ENCODE measurements at regions not wholly inside any gene's neighbourhood (a gene's known extent, or its start where the extent isn't known, plus 50 kb on each side); places are given as distances from the start of the nearest gene placed in this dataset.
A peak's percentile ranks its signal among the peaks of the same experiment; 100 is the strongest.

DNA sequence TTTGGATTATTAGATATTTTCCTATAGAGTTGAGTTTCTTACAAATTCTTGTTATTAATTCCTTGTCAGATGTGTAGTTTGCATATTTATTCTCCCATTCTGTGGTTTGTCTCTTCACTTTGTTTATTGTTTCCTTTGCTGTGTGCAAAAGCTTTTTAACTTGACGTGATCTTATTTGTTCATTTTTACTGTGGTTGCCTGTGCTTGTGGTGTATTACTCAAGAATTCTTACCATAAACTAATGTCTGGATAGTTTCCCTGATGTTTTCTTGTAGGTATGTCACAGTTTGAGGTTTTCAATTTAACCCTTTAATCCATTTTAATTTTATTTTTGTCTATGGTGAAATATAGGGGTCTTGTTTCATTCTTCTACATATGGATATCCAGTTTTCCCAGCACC, 72.1 kb upstream of the LHX8 start:
- no peak for DNase-seq (ENCODE audit: low read depth)

DNA sequence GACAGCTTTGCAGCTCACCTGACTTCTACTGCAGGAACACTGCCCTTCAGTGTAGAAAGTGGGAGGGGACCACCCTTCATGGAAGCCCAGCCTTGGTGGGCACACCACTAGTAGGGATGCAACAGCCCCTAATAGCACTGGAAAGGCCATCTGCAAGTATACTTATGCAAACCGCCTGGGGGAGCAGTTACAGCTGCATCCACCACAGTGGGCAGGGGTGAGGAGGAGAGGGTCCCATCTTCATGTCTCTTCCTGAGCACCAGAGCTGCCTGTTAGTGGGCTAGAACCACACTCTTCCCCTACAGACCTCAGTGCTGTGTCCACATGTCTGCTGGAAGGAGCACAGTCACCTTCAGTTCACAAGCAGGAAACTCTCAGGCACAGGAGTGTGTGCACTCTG, 66.2 kb upstream of the LHX8 start:
- TF ChIP-seq, protein P1, sequence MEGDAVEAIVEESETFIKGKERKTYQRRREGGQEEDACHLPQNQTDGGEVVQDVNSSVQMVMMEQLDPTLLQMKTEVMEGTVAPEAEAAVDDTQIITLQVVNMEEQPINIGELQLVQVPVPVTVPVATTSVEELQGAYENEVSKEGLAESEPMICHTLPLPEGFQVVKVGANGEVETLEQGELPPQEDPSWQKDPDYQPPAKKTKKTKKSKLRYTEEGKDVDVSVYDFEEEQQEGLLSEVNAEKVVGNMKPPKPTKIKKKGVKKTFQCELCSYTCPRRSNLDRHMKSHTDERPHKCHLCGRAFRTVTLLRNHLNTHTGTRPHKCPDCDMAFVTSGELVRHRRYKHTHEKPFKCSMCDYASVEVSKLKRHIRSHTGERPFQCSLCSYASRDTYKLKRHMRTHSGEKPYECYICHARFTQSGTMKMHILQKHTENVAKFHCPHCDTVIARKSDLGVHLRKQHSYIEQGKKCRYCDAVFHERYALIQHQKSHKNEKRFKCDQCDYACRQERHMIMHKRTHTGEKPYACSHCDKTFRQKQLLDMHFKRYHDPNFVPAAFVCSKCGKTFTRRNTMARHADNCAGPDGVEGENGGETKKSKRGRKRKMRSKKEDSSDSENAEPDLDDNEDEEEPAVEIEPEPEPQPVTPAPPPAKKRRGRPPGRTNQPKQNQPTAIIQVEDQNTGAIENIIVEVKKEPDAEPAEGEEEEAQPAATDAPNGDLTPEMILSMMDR (conservative IDR thresholded peaks at IDR 0.05; ENCODE audit: low read depth, low read length), result no peak
- H3K4me3 ChIP-seq (ENCODE audit: low read depth, low read length), result no peak overlapping the region
- DNase-seq (ENCODE audit: low read depth), result no peak

More for the DNA sequence above, 72.1 kb upstream of the LHX8 start:
- TF ChIP-seq, protein P1 (conservative IDR thresholded peaks at IDR 0.05; ENCODE audit: low read depth, low read length), result no peak
- H3K4me3 ChIP-seq (ENCODE audit: low read depth, low read length), result no peak overlapping the region

DNA sequence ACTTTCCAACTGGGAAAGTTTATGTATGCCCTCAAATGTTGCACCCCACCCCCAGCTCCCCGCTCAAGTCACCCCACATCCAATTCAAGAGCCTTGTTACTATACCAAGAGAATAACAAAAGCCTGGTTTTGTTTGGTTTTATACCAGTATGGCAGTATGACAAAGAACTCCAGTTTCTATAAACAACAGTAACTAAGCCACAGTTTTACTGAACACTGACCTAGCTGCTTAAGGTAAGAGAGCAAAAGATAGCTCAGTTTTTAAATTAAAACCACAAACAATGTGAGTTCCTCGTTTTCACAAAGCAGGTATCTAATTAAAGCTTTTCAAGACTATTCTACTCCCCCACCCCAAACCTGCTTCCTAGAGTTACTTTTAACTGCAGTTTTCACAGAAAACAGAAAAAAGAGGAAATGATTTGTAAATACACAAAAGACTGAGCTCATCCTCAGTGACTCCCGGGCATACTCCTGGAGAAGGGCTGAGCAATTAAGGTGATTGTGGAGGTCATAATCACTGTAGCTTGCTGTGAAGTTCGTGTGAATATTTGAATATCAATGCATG, 59.3 kb upstream of the LHX8 start:
- H3K4me3 ChIP-seq (ENCODE audit: low read depth, low read length), result no peak overlapping the region
- no peak for DNase-seq (ENCODE audit: low read depth)
- TF ChIP-seq, protein P1 (conservative IDR thresholded peaks at IDR 0.05; ENCODE audit: low read depth, low read length), result no peak

DNA sequence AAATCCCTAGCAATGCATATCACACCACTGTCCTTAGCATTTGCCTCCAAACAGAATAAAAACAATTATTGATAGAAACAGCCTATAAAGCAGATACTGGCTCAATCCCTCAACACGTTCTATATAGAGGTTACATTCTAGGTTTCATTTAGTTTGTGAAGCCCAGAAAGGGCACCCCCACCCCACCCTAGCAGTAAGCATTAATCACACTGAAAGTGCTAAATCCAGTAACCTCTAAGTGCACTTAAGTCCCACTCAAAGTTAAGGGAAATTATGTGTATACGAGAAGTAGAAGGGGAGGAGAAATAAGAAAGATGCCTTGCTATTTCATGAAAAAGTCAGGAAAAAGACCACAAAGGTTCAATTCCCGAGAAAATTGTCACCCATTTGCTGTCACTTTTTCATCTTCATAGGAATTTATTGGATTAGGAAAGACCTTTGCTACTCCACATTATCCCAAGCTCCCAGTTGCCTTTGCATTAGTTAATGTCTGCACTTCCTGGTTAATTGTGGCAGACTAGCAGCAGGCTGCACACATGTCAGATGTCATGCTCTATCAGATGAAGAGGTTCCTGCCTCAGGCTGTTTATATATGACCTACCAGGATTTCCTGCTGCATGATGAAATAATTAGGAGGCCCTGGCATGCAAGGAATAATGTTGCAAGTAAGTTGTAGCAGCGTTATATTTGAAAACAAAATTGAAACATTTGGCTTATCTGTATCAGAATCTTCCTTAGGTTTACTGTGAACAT, 54.5 kb upstream of the LHX8 start:
- H3K4me3 ChIP-seq (ENCODE audit: low read depth, low read length), result no peak overlapping the region
- TF ChIP-seq, protein P1 (conservative IDR thresholded peaks at IDR 0.05; ENCODE audit: low read depth, low read length), result no peak
- DNase-seq (ENCODE audit: low read depth), result no peak

DNA sequence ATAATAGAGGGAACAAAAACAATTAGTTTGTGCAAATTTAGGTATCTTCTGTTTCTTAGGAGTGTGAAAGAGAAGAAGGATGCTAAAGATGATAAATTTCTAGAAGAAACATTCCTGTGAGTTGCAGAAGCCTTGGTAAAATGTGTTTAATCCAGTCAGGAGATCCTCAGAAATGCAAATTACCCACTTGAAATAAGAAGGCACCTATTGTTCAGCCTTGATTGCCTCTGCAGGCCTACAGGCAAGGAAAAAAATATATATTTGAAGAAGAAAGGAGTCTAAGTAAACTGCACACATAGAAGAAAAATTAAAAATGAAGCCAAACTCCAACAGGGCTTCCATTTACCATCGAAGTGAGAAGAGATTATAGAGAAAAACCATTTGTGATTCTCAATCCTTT, 51.0 kb upstream of the LHX8 start:
- TF ChIP-seq, protein P1 (conservative IDR thresholded peaks at IDR 0.05; ENCODE audit: low read depth, low read length), result no peak
- no peak for DNase-seq (ENCODE audit: low read depth)
- no peak overlapping the region for H3K4me3 ChIP-seq (ENCODE audit: low read depth, low read length)

DNA sequence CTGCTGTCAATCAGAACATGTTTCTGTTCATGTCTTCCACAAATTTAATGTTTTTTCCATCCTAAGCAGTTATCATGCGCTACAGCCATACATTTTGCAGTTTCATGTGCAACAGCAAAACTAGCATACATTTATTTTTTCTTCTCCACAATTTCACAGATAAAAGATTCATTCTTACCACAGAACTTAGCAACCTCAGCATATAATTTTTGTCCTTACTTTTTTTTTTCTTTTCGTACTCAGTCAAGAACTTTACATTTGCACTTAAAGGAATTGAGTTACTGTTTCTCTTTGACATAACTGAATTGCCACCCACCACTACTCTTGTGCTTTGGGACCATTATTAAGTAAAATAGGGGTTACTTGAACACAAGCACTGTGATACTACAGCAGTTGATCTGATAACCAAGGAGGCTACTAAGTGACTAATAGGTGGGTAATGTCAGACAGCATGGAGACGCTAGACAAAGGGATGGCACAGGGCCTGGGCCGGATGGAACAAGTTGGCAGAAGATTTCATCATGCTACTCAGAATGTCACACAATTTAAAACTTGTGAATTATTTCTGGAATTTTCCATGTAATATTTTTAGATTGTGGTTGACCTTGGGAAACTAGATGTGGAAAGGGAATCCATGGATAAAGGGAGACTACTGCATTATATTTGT, 50.2 kb upstream of the LHX8 start:
- H3K4me3 ChIP-seq (ENCODE audit: low read depth, low read length), result no peak overlapping the region
- TF ChIP-seq, protein P1 (conservative IDR thresholded peaks at IDR 0.05; ENCODE audit: low read depth, low read length), result no peak
- DNase-seq (ENCODE audit: low read depth), result peak; percentile 1

All from epithelial cell of proximal tubule (primary cell).